SK-N-SH (cell line): ENCODE measurements at regions not wholly inside any gene's neighbourhood (a gene's known extent, or its start where the extent isn't known, plus 50 kb on each side); places are given as distances from the start of the nearest gene placed in this dataset.

Experiments
- FOXJ3 ChIP-seq: sonication (generic); formaldehyde crosslinking; IDR thresholded peaks from 2 replicates; pipeline ENCODE4 v1.5.1; 2020; ENCODE audit warnings: mild to moderate bottlenecking, missing genetic modification reagents
- RAD21 ChIP-seq: IDR thresholded peaks from 2 replicates; pipeline ENCODE4 v1.6.1; 2012; ENCODE audit warnings: mild to moderate bottlenecking, low read length
- USF2 ChIP-seq: fragments of 150-350 bp; IDR thresholded peaks from 2 replicates; pipeline ENCODE4 v1.6.1; 2017; ENCODE audit warnings: antibody characterized with exemption, low read length, low read depth, borderline replicate concordance
- TF ChIP-seq, protein P1 (sequence below): fragments of 200-600 bp; sonication (generic); IDR thresholded peaks from 2 replicates; pipeline ENCODE4 v1.6.1; 2017; ENCODE audit warnings: antibody characterized with exemption, mild to moderate bottlenecking, moderate library complexity

- TF ChIP-seq RAD21 (no peak), USF2 (no peak), FOXJ3 (CRISPR knock-in tag) (no peak)
- TF ChIP-seq, protein P1, sequence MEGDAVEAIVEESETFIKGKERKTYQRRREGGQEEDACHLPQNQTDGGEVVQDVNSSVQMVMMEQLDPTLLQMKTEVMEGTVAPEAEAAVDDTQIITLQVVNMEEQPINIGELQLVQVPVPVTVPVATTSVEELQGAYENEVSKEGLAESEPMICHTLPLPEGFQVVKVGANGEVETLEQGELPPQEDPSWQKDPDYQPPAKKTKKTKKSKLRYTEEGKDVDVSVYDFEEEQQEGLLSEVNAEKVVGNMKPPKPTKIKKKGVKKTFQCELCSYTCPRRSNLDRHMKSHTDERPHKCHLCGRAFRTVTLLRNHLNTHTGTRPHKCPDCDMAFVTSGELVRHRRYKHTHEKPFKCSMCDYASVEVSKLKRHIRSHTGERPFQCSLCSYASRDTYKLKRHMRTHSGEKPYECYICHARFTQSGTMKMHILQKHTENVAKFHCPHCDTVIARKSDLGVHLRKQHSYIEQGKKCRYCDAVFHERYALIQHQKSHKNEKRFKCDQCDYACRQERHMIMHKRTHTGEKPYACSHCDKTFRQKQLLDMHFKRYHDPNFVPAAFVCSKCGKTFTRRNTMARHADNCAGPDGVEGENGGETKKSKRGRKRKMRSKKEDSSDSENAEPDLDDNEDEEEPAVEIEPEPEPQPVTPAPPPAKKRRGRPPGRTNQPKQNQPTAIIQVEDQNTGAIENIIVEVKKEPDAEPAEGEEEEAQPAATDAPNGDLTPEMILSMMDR: no peak
Observed at GRCh38 chr14:71552809-71553208, 379.4 kb upstream of the RGS6 start.
